Smooth muscle cell (in vitro differentiated cells): ENCODE measurements at regions not wholly inside any gene's neighbourhood (a gene's known extent, or its start where the extent isn't known, plus 50 kb on each side); places are given as distances from the start of the nearest gene placed in this dataset.
"Not testable (repeated sequence)": the region's sequence is repeated elsewhere in the genome, so short reads cannot be mapped to it uniquely, and the experiment has no call there.

Experiments used
- DNase-seq: peaks from one replicate; lab custom pipeline; 2025; ENCODE audit not compliant: unreplicated experiment; lab: John Stamatoyannopoulos, UW
- H2AFZ ChIP-seq: fragments of 200-600 bp; sonication (generic); 2 replicates; pipeline ENCODE4 v1.6.0; 2016; ENCODE audit warnings: antibody characterized with exemption, low read depth, mild to moderate bottlenecking
- H3F3A ChIP-seq: fragments of 200-600 bp; sonication (generic); 2 replicates; pipeline ENCODE4 v1.6.0; 2017; ENCODE audit warnings: antibody characterized with exemption, low read depth
- H3K27ac ChIP-seq: fragments of 200-600 bp; sonication (generic); 2 replicates; pipeline ENCODE4 v1.5.1; 2016; ENCODE audit warnings: low read depth, mild to moderate bottlenecking
- H3K27me3 ChIP-seq: fragments of 200-600 bp; sonication (generic); 2 replicates; pipeline ENCODE4 v1.6.1; 2016; ENCODE audit warnings: low read depth, mild to moderate bottlenecking
- H3K36me3 ChIP-seq: fragments of 200-600 bp; sonication (generic); 2 replicates; pipeline ENCODE4 v1.5.1; 2016; ENCODE audit warnings: low read depth
- H3K4me1 ChIP-seq: fragments of 200-600 bp; sonication (generic); 2 replicates; pipeline ENCODE4 v1.5.1; 2016; ENCODE audit warnings: low read depth
- H3K4me2 ChIP-seq: fragments of 200-600 bp; sonication (generic); 2 replicates; pipeline ENCODE4 v1.6.0; 2016; ENCODE audit warnings: mild to moderate bottlenecking
- H3K4me3 ChIP-seq: fragments of 200-600 bp; sonication (generic); 2 replicates; pipeline ENCODE4 v1.5.1; 2016; ENCODE audit warnings: mild to moderate bottlenecking
- H3K79me2 ChIP-seq: fragments of 200-600 bp; sonication (generic); 2 replicates; pipeline ENCODE4 v1.6.0; 2016; ENCODE audit warnings: low read depth, mild to moderate bottlenecking
- H3K9ac ChIP-seq: fragments of 200-600 bp; sonication (generic); 2 replicates; pipeline ENCODE4 v1.6.0; 2016; ENCODE audit warnings: low read depth
- H3K9me3 ChIP-seq: fragments of 200-600 bp; sonication (generic); replicated peaks from 2 replicates; pipeline ENCODE4 v1.5.1; 2016; ENCODE audit warnings: low read depth
- H4K20me1 ChIP-seq: fragments of 200-600 bp; sonication (generic); 2 replicates; pipeline ENCODE4 v1.6.0; 2016; ENCODE audit warnings: low read depth
- CTCF ChIP-seq: fragments of 200-600 bp; sonication (generic); IDR thresholded peaks from 2 replicates; pipeline ENCODE4 v1.5.1; 2017; ENCODE audit warnings: borderline replicate concordance, mild to moderate bottlenecking, antibody characterized with exemption; ENCODE audit not compliant: insufficient read depth, poor library complexity, severe bottlenecking
- WGBS: methylation state at CpG from one replicate; pipeline ENCODE4 v1.1.7; 2016; ENCODE audit warnings: low lambda C conversion rate; 5-methylcytosine and 5-hydroxymethylcytosine counted together

GRCh38 chr12:33770652-33771051 lies 251.6 kb upstream of the ALG10 start:
- no peak for TF ChIP-seq CTCF
- H3K4me1 ChIP-seq = no peaks in the 10 kb centered on the region
- no peak overlapping the region for H3K27ac ChIP-seq
- DNase-seq = no peak
- H3K9ac ChIP-seq = no peak overlapping the region
- H3F3A ChIP-seq = no peaks in the 10 kb centered on the region
- H3K9me3 ChIP-seq = no peaks in the 10 kb centered on the region
- no peaks in the 10 kb centered on the region for H3K27me3 ChIP-seq
- no peaks in the 10 kb centered on the region for H3K79me2 ChIP-seq
- H3K4me3 ChIP-seq = no peak overlapping the region
- H3K36me3 ChIP-seq = no peaks in the 10 kb centered on the region
- WGBS = 92% methylated on average over 2 of the region's 2 CpGs
- H4K20me1 ChIP-seq = no peaks in the 10 kb centered on the region
- no peak overlapping the region for H2AFZ ChIP-seq
- no peak overlapping the region for H3K4me2 ChIP-seq

- Histone ChIP-seq H2AFZ (no peak overlapping the region), H3K4me3 (no peak overlapping the region), H3K4me2 (no peak overlapping the region), H3K9me3 (no peaks in the 10 kb centered on the region), H3K9ac (no peak overlapping the region), H4K20me1 (no peaks in the 10 kb centered on the region), H3K79me2 (no peaks in the 10 kb centered on the region), H3F3A (no peaks in the 10 kb centered on the region), H3K4me1 (no peaks in the 10 kb centered on the region), H3K27ac (no peak overlapping the region), H3K36me3 (no peaks in the 10 kb centered on the region), H3K27me3 (no peaks in the 10 kb centered on the region)
- no peak for DNase-seq
- 70% methylated on average over 1 of the region's 1 CpG for WGBS
- TF ChIP-seq CTCF = no peak
Observed at GRCh38 chr12:33771889-33772288, 250.4 kb upstream of the ALG10 start.

- H3K27ac ChIP-seq, H3K4me2 ChIP-seq, H3K79me2 ChIP-seq, H3K9me3 ChIP-seq, H3K9ac ChIP-seq, H3K4me1 ChIP-seq, H3K4me3 ChIP-seq, H3K36me3 ChIP-seq, H3F3A ChIP-seq, H3K27me3 ChIP-seq, H4K20me1 ChIP-seq, DNase-seq, H2AFZ ChIP-seq: not testable (repeated sequence)
- WGBS = 80% methylated on average over 7 of the region's 7 CpGs
Observed at GRCh38 chr12:33773091-33773490, 249.2 kb upstream of the ALG10 start.

GRCh38 chr12:33786532-33786931 lies 235.8 kb upstream of the ALG10 start:
- no peaks in the 10 kb centered on the region for H3K79me2 ChIP-seq
- no peak for DNase-seq
- H3F3A ChIP-seq = no peaks in the 10 kb centered on the region
- no peak overlapping the region for H3K4me2 ChIP-seq
- no peak overlapping the region for H3K9ac ChIP-seq
- no peaks in the 10 kb centered on the region for H3K36me3 ChIP-seq
- H2AFZ ChIP-seq = no peak overlapping the region
- no peaks in the 10 kb centered on the region for H3K27me3 ChIP-seq
- no peaks in the 10 kb centered on the region for H3K4me1 ChIP-seq
- H3K9me3 ChIP-seq = no peaks in the 10 kb centered on the region
- H3K4me3 ChIP-seq = no peak overlapping the region
- TF ChIP-seq CTCF = no peak
- H3K27ac ChIP-seq = no peak overlapping the region
- H4K20me1 ChIP-seq = no peaks in the 10 kb centered on the region
